ENCODE measurements at regions not wholly inside any gene's neighbourhood (a gene's known extent, or its start where the extent isn't known, plus 50 kb on each side); places are given as distances from the start of the nearest gene placed in this dataset.
A peak's percentile ranks its signal among the peaks of the same experiment; 100 is the strongest.
"Not testable (repeated sequence)": the region's sequence is repeated elsewhere in the genome, so short reads cannot be mapped to it uniquely, and the experiment has no call there.

- DNase-seq (ENCODE audit: low spot score), result no peak
These were observed 903.6 kb upstream of the AUTS2 start for GRCh38 chr7:68694656-68695055.

DNA sequence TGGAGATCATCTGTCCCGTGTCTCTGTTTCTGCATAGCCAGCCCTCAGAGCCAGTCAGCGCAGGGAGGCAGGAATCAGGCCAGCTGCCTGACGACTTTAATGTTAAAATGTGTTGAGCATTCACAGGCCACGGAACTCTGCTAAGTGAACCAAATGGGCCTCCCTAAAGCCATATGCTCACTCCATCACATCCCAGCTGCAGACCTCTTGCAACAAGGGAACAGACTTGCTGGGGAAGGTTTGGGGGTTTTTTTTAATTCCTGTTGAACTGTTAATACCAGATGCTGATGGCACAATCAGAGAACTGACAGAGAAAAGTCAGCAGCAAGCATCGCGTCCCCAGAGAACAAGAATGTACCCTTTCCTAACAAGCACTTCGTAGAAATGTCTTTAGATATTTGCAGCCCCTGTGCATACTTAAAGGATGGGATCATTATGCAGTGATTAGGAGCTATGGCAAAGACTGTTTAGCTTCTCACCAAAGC lies 900.4 kb upstream of the AUTS2 start:
- no peak for DNase-seq (ENCODE audit: low spot score)

DNA sequence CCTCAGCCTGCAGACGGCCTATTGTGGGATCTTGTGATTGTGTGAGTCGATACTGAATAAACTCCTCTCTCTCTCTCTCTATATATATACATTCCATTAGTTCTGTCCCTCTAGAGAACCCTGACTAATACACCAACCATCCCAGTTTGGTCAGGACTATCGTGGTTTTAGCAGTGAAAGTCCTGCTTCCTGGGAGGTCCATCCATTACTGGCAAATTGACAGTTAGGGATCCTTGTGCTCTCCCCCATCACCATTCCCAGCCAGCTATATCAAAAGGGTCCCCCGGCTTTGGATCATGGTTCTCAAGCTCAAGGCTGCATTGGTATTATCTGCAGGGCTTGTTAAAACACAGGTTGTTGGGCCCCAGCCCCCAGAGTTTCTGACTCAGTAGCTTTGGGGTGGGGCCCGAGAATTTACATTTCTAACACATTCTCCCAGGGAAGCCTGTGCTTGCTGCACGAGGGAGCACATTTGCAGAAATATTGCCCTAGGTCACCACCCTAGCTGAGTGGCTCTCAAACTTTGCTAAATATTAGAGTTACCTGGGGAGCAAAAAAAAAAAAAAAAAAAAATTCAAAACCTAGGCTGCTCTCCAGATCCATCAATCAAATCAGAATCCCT lies 899.1 kb upstream of the AUTS2 start:
- peak; percentile 99 for DNase-seq (ENCODE audit: low spot score)

- peak; percentile 51 for DNase-seq (ENCODE audit: low spot score)
These were observed 897.9 kb upstream of the AUTS2 start for GRCh38 chr7:68700414-68700813.

GRCh38 chr7:68706291-68706690 lies 892.0 kb upstream of the AUTS2 start:
- peak; percentile 99 for DNase-seq (ENCODE audit: low spot score)

DNA sequence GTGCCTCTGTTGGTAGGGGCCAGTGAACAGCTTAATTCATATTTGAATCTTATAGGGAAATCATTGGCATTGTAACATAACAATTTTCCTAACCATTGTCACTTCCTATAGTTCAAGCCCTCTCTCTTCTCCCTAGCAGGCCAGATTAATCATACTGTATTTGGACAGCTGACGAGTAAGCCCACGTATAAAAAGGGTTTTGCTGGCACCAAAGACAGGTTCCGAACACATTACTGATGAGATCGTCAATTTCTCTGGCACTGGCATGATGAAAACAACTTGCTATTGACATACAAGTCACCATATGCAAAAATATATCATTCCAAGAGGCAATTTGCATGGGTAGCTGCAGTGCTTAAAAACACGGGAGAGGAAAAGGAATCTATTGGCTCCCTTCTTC lies 891.1 kb upstream of the AUTS2 start:
- DNase-seq (ENCODE audit: low spot score), result no peak

GRCh38 chr7:68707958-68708357 lies 890.3 kb upstream of the AUTS2 start:
- no peak for DNase-seq (ENCODE audit: low spot score)

GRCh38 chr7:68712956-68713495 lies 885.2 kb upstream of the AUTS2 start:
- DNase-seq (ENCODE audit: low spot score), result no peak

DNA sequence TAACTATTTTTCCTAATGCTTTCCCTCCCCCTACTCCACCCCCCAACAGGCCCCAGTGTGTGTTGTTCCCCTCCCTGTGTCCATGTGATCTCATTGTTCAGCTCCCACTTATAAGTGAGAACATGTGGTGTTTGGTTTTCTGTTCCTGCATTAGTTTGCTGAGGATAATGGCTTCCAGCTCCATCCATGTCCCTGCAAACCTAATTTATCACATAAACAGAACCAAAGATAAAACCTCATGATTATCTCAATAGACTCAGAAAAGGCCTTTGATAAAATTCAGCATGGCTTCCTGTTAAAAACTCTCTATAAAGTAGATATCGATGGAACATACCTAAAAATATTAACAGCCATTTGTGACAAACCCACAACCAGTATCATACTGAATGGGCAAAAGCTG lies 884.1 kb upstream of the AUTS2 start:
- not testable (repeated sequence) for DNase-seq (ENCODE audit: low spot score)

DNA sequence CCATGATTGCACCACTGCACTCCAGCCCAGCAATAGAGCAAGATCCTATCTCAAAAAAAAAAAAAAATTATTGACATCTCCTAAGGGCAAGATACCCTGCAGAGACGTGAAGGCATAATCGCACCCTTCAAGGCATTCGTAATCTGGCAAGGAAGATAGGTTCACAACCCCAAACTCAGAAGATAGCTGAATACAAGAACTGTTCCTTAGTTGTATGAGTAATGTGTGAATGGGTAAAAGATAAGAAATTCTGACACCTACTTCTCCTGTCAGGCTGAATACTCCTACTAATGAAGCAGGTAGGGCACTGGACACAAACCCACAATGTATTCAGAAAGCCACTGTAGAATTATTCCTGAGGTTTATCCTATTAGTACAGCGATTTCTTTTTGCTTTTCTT lies 882.4 kb upstream of the AUTS2 start:
- DNase-seq (ENCODE audit: low spot score), result no peak

DNA sequence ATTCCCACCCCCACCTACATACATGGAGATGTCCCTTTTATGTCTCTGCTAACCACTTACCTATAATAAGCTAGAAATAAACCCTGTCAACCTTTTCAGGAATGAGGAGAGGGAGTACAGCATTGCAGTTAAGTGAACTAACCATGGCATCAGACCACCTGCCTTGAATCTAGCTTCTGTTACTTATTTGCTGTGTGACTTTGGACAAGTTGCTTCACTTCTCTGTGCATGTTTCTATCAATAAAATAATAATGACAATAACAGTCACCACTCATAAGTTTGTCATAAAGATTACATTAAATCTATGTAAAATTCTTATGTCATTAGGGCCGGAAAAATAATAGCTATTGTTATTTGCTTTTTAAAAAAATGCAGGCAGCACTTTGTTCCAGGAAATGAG lies 881.1 kb upstream of the AUTS2 start:
- no peak for DNase-seq (ENCODE audit: low spot score)

DNA sequence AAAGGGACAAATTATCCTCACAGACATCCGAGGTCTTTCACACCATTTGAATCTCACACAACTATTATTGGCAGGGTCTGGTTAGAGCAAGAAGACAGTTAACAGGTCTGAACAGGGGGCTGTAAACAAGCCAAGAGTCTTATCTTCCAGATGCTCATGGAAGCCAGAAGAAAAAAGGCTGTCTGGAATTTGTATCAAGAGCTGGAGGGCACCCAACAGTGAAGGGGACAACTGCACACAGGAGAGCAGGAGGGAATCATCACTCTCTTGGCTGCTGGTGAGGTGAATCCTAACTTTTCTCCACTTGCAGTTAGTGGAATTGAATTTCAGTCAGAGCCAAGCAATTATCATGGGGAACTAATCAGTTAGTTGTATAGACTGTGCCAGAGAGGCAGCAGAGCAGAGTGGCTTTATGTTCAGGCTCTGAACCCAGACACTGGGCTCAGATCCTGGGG lies 880.2 kb upstream of the AUTS2 start:
- DNase-seq (ENCODE audit: low spot score), result no peak

GRCh38 chr7:68720697-68721096 lies 877.6 kb upstream of the AUTS2 start:
- peak; percentile 97 for DNase-seq (ENCODE audit: low spot score)

DNA sequence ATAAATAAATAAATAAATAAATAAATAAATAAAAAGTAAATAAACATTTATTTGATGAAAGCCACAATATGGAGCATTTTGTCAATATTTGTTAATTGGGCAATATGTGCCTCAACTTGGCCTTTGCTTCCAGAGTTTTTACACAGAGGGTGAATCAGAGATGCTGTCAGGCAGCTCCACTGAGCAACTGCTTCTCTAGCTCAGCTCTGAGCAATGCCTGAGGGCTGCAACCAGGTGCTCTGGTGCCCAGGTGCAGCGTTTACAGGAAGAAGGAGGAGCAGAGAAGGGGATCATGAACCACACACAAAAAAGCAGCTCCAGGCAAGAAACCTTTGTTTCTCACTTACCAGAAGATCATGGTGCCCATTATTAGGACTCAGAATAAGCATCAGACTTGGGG lies 876.2 kb upstream of the AUTS2 start:
- DNase-seq (ENCODE audit: low spot score), result no peak

- DNase-seq (ENCODE audit: low spot score), result no peak
These were observed 873.3 kb upstream of the AUTS2 start for GRCh38 chr7:68724965-68725364.

- DNase-seq (ENCODE audit: low spot score), result no peak
These were observed 872.2 kb upstream of the AUTS2 start for GRCh38 chr7:68725843-68726785.

- not testable (repeated sequence) for DNase-seq (ENCODE audit: low spot score)
These were observed 869.6 kb upstream of the AUTS2 start for GRCh38 chr7:68728720-68729119.

DNA sequence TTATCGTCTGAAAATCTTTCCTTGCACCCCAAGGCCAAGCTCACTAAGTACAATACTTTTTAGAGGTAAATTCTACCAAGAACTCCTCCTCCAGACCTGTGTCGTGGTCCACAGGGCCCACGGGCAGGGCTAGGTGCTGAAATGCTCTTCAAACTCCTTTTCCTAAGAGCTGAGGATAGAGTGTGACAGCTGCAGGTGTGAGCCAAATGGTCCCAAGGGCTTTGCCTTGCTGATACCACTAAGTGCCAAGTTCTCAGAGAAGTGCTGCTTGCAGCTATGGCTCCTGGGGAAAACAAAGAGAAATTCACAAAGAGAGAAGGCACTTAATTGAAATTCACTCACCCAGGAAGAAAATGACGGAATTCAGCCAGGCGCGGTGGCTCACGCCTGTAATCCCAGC lies 868.9 kb upstream of the AUTS2 start:
- no peak for DNase-seq (ENCODE audit: low spot score)

DNA sequence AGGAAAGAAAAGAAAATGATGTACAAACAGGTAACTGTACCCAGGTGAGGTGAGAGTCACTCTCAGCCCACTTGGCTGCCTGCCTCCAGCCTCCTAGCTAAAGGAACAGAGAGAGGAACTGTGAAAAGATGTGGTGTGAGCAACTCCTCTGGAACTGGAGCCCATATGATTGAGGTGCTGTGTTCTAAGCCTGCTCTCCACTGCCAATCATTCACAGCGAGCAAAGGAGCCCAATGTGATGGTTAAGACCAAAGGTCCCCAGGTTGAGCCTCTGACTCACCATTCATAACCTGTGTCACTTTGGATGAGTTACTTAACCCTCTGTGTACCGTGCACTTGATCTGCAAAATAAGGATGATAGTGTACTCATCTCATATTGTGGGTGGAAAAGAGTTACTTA lies 868.1 kb upstream of the AUTS2 start:
- DNase-seq (ENCODE audit: low spot score), result no peak

GRCh38 chr7:68730964-68731363 lies 867.3 kb upstream of the AUTS2 start:
- DNase-seq (ENCODE audit: low spot score), result no peak

DNA sequence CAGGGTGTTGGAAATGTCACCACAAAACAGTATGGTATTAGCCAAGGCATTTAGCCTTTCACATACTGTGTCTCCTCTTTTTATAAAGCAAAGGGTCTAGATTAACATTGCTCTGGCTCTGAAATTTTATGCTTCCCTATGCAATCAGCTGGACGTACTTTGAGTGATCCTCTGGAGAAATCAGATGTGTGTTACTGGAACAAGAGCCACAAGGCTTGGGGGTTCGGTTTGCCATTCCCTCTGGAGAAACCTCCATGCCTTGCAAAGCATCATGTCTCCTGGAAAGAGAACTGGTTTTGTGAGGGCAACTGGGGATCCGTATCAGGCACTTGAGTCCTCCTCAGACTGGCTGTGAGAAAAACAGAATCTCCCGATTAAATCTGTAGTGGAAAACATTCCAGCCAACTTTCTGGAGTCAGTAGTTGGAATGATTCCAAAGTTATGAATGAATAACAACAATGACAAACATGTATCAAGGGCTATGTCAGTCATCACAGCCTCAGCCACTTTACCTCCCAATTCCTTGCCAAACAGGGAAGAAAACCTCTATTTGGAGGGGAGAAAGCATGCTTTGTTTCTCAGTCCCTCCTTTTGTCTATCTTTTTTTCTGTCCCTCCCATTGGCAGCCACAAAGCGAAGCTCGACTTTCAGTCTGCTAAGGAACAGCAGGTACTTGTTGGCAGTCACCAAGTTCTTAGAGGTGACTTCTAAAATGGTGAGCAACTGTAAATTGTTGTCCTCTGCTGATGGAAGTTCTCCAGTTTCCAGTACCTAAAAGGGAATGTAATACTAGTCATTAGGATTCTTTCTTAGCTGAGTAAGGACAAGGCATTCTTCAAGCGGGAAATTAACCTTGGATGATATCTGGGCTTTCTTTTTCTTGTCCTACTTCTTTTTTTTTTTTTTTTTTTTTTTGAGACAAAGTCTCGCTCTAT lies 864.8 kb upstream of the AUTS2 start:
- no peak for DNase-seq (ENCODE audit: low spot score)

DNA sequence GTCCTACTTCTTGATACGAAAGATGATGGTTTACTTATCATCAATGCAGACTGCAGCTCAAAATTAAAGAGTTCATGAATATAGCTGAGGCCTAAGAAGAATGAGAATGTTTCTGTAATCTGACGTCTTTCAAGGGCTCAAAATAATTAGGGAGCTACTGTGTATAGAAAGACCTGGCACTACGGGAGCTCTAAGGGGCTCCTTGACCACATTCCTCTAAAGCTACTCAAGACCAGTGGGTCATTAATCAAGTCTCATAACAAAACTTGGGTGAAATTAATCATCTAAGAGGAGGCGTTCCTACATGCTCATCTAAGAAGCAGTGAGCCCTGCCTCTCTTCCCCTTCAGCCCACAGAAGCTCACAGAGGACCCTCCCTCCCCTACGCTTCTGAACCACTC lies 863.8 kb upstream of the AUTS2 start:
- no peak for DNase-seq (ENCODE audit: low spot score)

All from A172 (cell line).